Gastrocnemius medialis (tissue), 4 donors: ENCODE measurements at regions not wholly inside any gene's neighbourhood (a gene's known extent, or its start where the extent isn't known, plus 50 kb on each side); places are given as distances from the start of the nearest gene placed in this dataset.

Source experiments
- POLR2A ChIP-seq, 2 donors: fragments of 450-650 bp; IDR thresholded peaks; one replicate each; pipeline ENCODE4 v1.6.1; 2017; ENCODE audit warnings: antibody characterized with exemption in 2 of 2, mild to moderate bottlenecking in 2 of 2, moderate library complexity in 2 of 2
- TF ChIP-seq, protein P1 (sequence below), 5 experiments: fragments of 450-650 bp in 3 of 5; fragments of 200-600 bp in 2 of 5; sonication (generic) in 2 of 5; IDR thresholded peaks in 4 of 5; conservative IDR thresholded peaks in 1 of 5; 1 replicate in 4 of 5; 2 replicates in 1 of 5; pipeline ENCODE4 v1.5.1; 2016 to 2019; ENCODE audit warnings: antibody characterized with exemption in 5 of 5, mild to moderate bottlenecking in 3 of 5, moderate library complexity in 3 of 5

DNA sequence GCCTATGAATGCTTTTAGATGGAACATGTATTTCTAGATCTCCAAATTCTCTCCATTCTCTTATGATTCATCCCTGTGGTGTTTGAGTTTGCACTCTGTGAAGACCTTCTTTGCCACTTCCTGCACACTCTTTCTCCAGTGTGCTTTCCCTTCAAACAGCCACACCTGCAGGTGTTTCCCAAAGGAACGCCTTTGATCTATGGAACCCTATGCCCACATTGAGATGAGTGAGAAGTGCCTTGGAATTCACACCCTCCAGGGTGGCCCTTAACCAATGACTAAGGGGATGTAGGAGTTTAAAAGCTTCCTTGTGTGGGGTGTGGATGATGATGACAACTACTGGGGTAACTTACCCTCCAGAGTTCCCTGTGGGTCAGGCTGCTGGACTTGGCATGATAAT lies 570.1 kb downstream of the DHX35 start:
- TF ChIP-seq, protein P1, sequence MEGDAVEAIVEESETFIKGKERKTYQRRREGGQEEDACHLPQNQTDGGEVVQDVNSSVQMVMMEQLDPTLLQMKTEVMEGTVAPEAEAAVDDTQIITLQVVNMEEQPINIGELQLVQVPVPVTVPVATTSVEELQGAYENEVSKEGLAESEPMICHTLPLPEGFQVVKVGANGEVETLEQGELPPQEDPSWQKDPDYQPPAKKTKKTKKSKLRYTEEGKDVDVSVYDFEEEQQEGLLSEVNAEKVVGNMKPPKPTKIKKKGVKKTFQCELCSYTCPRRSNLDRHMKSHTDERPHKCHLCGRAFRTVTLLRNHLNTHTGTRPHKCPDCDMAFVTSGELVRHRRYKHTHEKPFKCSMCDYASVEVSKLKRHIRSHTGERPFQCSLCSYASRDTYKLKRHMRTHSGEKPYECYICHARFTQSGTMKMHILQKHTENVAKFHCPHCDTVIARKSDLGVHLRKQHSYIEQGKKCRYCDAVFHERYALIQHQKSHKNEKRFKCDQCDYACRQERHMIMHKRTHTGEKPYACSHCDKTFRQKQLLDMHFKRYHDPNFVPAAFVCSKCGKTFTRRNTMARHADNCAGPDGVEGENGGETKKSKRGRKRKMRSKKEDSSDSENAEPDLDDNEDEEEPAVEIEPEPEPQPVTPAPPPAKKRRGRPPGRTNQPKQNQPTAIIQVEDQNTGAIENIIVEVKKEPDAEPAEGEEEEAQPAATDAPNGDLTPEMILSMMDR (IDR thresholded peaks at IDR 0.05 in 4 of 5, conservative IDR thresholded peaks at IDR 0.05 in 1 of 5) = no peak
- TF ChIP-seq POLR2A (IDR thresholded peaks at IDR 0.05) = no peak
